IMR-90 (cell line): ENCODE measurements at regions not wholly inside any gene's neighbourhood (a gene's known extent, or its start where the extent isn't known, plus 50 kb on each side); places are given as distances from the start of the nearest gene placed in this dataset.
"Not testable (repeated sequence)": the region's sequence is repeated elsewhere in the genome, so short reads cannot be mapped to it uniquely, and the experiment has no call there.

Source experiments
- ATAC-seq: fragments of 200-7000 bp; cut with Tn5 transposase; 2 replicates; pipeline ENCODE4 v1.9.1; 2020; ENCODE audit warnings: low read depth, mild to moderate bottlenecking, moderate library complexity
- BruUV-seq: library from RNA; stranded (reverse); fragments of 400-500 nt; replicated peaks from 2 replicates; lab custom pipeline; 2021; lab: Mats Ljungman, UMichigan
- CTCF ChIA-PET: fragments of 300-600 bp; formaldehyde crosslinking; extraction: SDS; loops from one replicate; lab custom pipeline; 2021; ENCODE audit warnings: antibody characterized with exemption; lab: Yijun Ruan, JAX
- POLR2A ChIA-PET: fragments of 300-600 bp; sonication (Branson Sonifier 250); formaldehyde crosslinking; loops from one replicate; lab custom pipeline; 2022; ENCODE audit warnings: antibody characterized with exemption; ENCODE audit not compliant: unreplicated experiment; lab: Charles Lee
- DNase-seq: peaks from one replicate; pipeline ENCODE4 v3.0.0; 2013
- H2AFZ ChIP-seq: replicated peaks from 2 replicates; pipeline ENCODE3; 2013; ENCODE audit warnings: low read length, mild to moderate bottlenecking; ENCODE audit not compliant: poor library complexity
- H2AK5ac ChIP-seq: 2 replicates; pipeline ENCODE4 v1.6.1; 2013; ENCODE audit warnings: low read depth, low read length, inconsistent platforms
- H2AK9ac ChIP-seq: replicated peaks from 2 replicates; pipeline ENCODE3; 2013; ENCODE audit warnings: mild to moderate bottlenecking, low read depth, low read length, moderate library complexity; ENCODE audit not compliant: poor library complexity
- H2BK120ac ChIP-seq: 2 replicates; pipeline ENCODE4 v1.6.1; 2013; ENCODE audit warnings: low read depth, low read length, inconsistent platforms
- H2BK15ac ChIP-seq: 3 replicates; pipeline ENCODE4 v1.6.1; 2013; ENCODE audit warnings: low read depth, low read length, inconsistent platforms
- H2BK20ac ChIP-seq: 2 replicates; pipeline ENCODE4 v1.6.1; 2013; ENCODE audit warnings: low read depth, mild to moderate bottlenecking, inconsistent platforms, low read length, moderate library complexity
- H2BK5ac ChIP-seq: 2 replicates; pipeline ENCODE4 v1.6.1; 2013; ENCODE audit warnings: mild to moderate bottlenecking, low read depth, low read length, inconsistent platforms; ENCODE audit not compliant: poor library complexity, severe bottlenecking
- H3K14ac ChIP-seq: replicated peaks from 2 replicates; pipeline ENCODE4 v1.6.1; 2013; ENCODE audit warnings: low read depth, low read length, inconsistent platforms
- H3K18ac ChIP-seq: 2 replicates; pipeline ENCODE4 v1.6.1; 2013; ENCODE audit warnings: low read depth, low read length, control low read depth
- H3K23ac ChIP-seq: 2 replicates; pipeline ENCODE4 v1.6.1; 2013; ENCODE audit warnings: low read depth, low read length, inconsistent platforms
- H3K27ac ChIP-seq: 2 replicates; pipeline ENCODE4 v1.5.1; 2013; ENCODE audit warnings: mild to moderate bottlenecking, control low read depth, low read length; ENCODE audit not compliant: insufficient read depth
- H3K27me3 ChIP-seq: 2 replicates; pipeline ENCODE4 v1.6.1; 2013; ENCODE audit warnings: low read length; ENCODE audit not compliant: control insufficient read depth, insufficient read depth
- H3K36me3 ChIP-seq: 2 replicates; pipeline ENCODE4 v1.6.1; 2013; ENCODE audit warnings: low read length, mixed read lengths; ENCODE audit not compliant: control insufficient read depth, insufficient read depth
- H3K4ac ChIP-seq: 2 replicates; pipeline ENCODE4 v1.6.1; 2013; ENCODE audit warnings: low read depth, low read length, inconsistent platforms
- H3K4me1 ChIP-seq: 2 replicates; pipeline ENCODE4 v1.6.1; 2013; ENCODE audit warnings: low read length, mixed read lengths; ENCODE audit not compliant: control insufficient read depth, insufficient read depth
- H3K4me2 ChIP-seq: 2 replicates; pipeline ENCODE4 v1.6.1; 2013; ENCODE audit warnings: low read depth, mild to moderate bottlenecking, control low read depth, low read length, moderate library complexity
- H3K4me3 ChIP-seq: 2 replicates; pipeline ENCODE4 v1.5.1; 2013; ENCODE audit warnings: low read depth, mild to moderate bottlenecking, control low read depth, low read length, moderate library complexity; ENCODE audit not compliant: insufficient read depth
- H3K56ac ChIP-seq: 2 replicates; pipeline ENCODE4 v1.6.1; 2013; ENCODE audit warnings: low read length, inconsistent platforms; ENCODE audit not compliant: insufficient read depth; ENCODE audit errors: extremely low read depth
- H3K79me1 ChIP-seq, 2 experiments: 2 replicates each; pipeline ENCODE4 v1.6.1; 2013; ENCODE audit warnings: low read length in 2 of 2, inconsistent platforms in 1 of 2, low read depth in 1 of 2
- H3K9ac ChIP-seq: 2 replicates; pipeline ENCODE4 v1.6.1; 2013; ENCODE audit warnings: low read depth, low read length, control low read depth
- H3K9me1 ChIP-seq: 2 replicates; pipeline ENCODE4 v1.6.1; 2013; ENCODE audit warnings: low read length, inconsistent platforms; ENCODE audit not compliant: insufficient read depth
- H3K9me3 ChIP-seq: 2 replicates; pipeline ENCODE4 v1.6.1; 2013; ENCODE audit warnings: low read length; ENCODE audit not compliant: control insufficient read depth, insufficient read depth
- H4K20me1 ChIP-seq: 2 replicates; pipeline ENCODE4 v1.6.1; 2013; ENCODE audit warnings: low read length, inconsistent platforms; ENCODE audit not compliant: insufficient read depth
- H4K5ac ChIP-seq: 2 replicates; pipeline ENCODE4 v1.6.1; 2013; ENCODE audit warnings: mild to moderate bottlenecking, low read depth, low read length, control low read depth
- H4K8ac ChIP-seq, 2 experiments: 2 replicates each; pipeline ENCODE4 v1.6.1; 2013; ENCODE audit warnings: low read depth in 2 of 2, low read length in 2 of 2, control low read depth in 1 of 2, inconsistent platforms in 1 of 2
- H4K91ac ChIP-seq: 2 replicates; pipeline ENCODE4 v1.6.1; 2013; ENCODE audit warnings: low read depth, low read length, inconsistent platforms; ENCODE audit not compliant: insufficient read depth
- WGBS, 2 experiments: methylation state at CpG; one replicate each; pipeline versions ENCODE4 v1.1.5 to v1.1.7; 2013; ENCODE audit warnings: missing lambda C conversion rate in 2 of 2; ENCODE audit not compliant: insufficient read length in 1 of 2; ENCODE audit errors: extremely low coverage in 2 of 2; 5-methylcytosine and 5-hydroxymethylcytosine counted together
- dilution Hi-C: fragments of 300-500 bp; cut with HindIII; formaldehyde crosslinking; loops from one replicate; pipeline ENCODE4 v1.14.3; 2018; ENCODE audit warnings: low sequenced_read_pairs; ENCODE audit not compliant: unreplicated experiment
- in situ Hi-C: fragments of 300-500 bp; cut with MboI; formaldehyde crosslinking; loops from 3 replicates; pipeline ENCODE4 v1.14.3; 2019; ENCODE audit warnings: low sequenced_read_pairs, inconsistent platforms, mixed read lengths
- intact Hi-C: fragments of 100-400 bp; cut with micrococcal nuclease; formaldehyde crosslinking; loops from 2 replicates; pipeline ENCODE4 v1.10.0; 2022

DNA sequence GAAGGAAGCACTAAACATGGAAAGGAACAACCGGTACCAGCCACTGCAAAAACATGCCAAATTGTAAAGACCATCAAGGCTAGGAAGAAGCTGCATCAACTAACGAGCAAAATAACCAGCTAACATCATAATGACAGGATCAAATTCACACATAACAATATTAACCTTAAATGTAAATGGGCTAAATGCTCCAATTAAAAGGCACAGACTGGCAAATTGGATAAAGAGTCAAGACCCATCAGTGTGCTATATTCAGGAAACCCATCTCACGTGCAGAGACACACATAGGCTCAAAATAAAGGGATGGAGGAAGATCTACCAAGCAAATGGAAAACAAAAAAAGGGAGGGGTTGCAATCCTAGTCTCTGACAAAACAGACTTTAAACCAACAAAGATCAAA is 126.3 kb upstream of the CAV2 start:
- H2AFZ ChIP-seq, H2AK5ac ChIP-seq, H2BK15ac ChIP-seq, H3K27ac ChIP-seq, H3K18ac ChIP-seq, H3K4me1 ChIP-seq, intact Hi-C loops, H2BK5ac ChIP-seq, H3K9me1 ChIP-seq, H3K79me1 ChIP-seq, H4K20me1 ChIP-seq, H3K36me3 ChIP-seq, dilution Hi-C loops, H3K9ac ChIP-seq, ATAC-seq, POLR2A ChIA-PET, H3K4ac ChIP-seq, CTCF ChIA-PET, H3K9me3 ChIP-seq, DNase-seq, in situ Hi-C loops, H3K4me3 ChIP-seq, BruUV-seq, H2BK20ac ChIP-seq, H3K4me2 ChIP-seq, H3K27me3 ChIP-seq, H4K8ac ChIP-seq, H3K14ac ChIP-seq, H3K23ac ChIP-seq, H4K91ac ChIP-seq, H4K5ac ChIP-seq, H2BK120ac ChIP-seq, H3K56ac ChIP-seq, H2AK9ac ChIP-seq: not testable (repeated sequence)
- WGBS, 2 experiments = no CpG with 5 or more reads among the region's 3 CpGs
